ENCODE measurements at regions not wholly inside any gene's neighbourhood (a gene's known extent, or its start where the extent isn't known, plus 50 kb on each side); places are given as distances from the start of the nearest gene placed in this dataset.

DNA sequence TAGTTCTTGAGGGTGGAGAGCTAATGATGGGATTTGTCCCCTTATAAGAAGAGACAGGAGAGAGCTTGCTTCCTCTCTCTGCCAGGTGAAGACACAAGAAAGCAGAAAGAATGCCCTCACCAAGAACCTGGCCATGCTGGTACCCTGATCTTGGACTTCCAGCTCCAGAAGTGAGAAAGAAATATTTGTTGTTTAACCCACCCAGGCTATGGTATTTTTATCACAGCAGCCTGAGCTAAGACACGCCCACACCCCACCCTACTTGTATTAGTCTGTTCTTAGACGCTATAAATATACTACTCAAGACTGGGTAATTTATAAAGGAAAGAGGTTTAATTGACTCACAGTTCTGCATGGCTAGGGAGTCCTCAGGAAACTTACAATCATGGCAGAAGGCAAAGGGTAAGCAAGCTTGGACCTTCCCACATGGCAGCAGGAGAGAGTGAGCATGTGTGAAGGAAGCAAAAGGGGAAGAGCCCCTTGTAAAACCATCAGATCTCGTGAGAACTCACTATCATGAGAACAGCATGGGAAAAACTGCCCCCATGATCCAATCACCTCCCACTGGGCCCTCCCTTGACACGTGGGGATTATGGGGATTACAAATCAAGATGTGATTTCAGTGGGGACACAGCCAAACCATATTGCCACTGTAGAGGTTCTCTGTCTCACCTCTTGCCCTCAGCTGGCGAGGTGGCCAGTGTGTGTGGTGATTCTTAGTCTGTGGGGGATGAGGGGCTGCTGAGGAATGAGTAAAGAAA lies 57.4 kb upstream of the RCBTB2 start:
- Histone ChIP-seq H3K79me2 (replicated peaks; ENCODE audit: insufficient read depth) (no peaks in the 10 kb centered on the region), H2AFZ (no peak overlapping the region), H3K9me2 (ENCODE audit: insufficient read depth) (no peaks in the 10 kb centered on the region), H3K4me3 (no peak overlapping the region), H3F3A (replicated peaks; ENCODE audit: low read depth) (no peaks in the 10 kb centered on the region), H4K20me1 (replicated peaks; ENCODE audit: insufficient read depth) (no peaks in the 10 kb centered on the region), H3K36me3 (ENCODE audit: insufficient read depth) (no peaks in the 10 kb centered on the region), H3K27me3 (ENCODE audit: insufficient read depth) (no peaks in the 10 kb centered on the region), H3K4me2 (no peak overlapping the region), H3K27ac (ENCODE audit: low read depth) (no peak overlapping the region), H3K4me1 (ENCODE audit: insufficient read depth) (peaks cover 49% of the 10 kb centered on the region)
- Mint-ChIP-seq H3K4me3 (no peak overlapping the region), H3K36me3 (ENCODE audit: low read depth) (peaks cover 26% of the 10 kb centered on the region), H3K27me3 (ENCODE audit: insufficient read depth, low read depth, poor library complexity) (peaks cover 15% of the 10 kb centered on the region), H3K4me1 (peaks cover 52% of the 10 kb centered on the region), H3K27ac (no peak overlapping the region), H3K9me3 (peaks cover 16% of the 10 kb centered on the region; the same call in 2 of the 3 replicates)
- TF ChIP-seq, protein P1, sequence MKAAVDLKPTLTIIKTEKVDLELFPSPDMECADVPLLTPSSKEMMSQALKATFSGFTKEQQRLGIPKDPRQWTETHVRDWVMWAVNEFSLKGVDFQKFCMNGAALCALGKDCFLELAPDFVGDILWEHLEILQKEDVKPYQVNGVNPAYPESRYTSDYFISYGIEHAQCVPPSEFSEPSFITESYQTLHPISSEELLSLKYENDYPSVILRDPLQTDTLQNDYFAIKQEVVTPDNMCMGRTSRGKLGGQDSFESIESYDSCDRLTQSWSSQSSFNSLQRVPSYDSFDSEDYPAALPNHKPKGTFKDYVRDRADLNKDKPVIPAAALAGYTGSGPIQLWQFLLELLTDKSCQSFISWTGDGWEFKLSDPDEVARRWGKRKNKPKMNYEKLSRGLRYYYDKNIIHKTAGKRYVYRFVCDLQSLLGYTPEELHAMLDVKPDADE (IDR thresholded peaks at IDR 0.05), result no peak
- TF ChIP-seq, protein P2, sequence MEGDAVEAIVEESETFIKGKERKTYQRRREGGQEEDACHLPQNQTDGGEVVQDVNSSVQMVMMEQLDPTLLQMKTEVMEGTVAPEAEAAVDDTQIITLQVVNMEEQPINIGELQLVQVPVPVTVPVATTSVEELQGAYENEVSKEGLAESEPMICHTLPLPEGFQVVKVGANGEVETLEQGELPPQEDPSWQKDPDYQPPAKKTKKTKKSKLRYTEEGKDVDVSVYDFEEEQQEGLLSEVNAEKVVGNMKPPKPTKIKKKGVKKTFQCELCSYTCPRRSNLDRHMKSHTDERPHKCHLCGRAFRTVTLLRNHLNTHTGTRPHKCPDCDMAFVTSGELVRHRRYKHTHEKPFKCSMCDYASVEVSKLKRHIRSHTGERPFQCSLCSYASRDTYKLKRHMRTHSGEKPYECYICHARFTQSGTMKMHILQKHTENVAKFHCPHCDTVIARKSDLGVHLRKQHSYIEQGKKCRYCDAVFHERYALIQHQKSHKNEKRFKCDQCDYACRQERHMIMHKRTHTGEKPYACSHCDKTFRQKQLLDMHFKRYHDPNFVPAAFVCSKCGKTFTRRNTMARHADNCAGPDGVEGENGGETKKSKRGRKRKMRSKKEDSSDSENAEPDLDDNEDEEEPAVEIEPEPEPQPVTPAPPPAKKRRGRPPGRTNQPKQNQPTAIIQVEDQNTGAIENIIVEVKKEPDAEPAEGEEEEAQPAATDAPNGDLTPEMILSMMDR (conservative IDR thresholded peaks at IDR 0.05; ENCODE audit: low read depth in 2 of 2), result no peak
- TF ChIP-seq EZH2phosphoT487 (IDR thresholded peaks at IDR 0.05; ENCODE audit: unreplicated experiment), result no peak
- no peak for TF ChIP-seq CREB1 (CRISPR knock-in tag; IDR thresholded peaks at IDR 0.05; ENCODE audit: low read depth)
- TF ChIP-seq, protein P3, sequence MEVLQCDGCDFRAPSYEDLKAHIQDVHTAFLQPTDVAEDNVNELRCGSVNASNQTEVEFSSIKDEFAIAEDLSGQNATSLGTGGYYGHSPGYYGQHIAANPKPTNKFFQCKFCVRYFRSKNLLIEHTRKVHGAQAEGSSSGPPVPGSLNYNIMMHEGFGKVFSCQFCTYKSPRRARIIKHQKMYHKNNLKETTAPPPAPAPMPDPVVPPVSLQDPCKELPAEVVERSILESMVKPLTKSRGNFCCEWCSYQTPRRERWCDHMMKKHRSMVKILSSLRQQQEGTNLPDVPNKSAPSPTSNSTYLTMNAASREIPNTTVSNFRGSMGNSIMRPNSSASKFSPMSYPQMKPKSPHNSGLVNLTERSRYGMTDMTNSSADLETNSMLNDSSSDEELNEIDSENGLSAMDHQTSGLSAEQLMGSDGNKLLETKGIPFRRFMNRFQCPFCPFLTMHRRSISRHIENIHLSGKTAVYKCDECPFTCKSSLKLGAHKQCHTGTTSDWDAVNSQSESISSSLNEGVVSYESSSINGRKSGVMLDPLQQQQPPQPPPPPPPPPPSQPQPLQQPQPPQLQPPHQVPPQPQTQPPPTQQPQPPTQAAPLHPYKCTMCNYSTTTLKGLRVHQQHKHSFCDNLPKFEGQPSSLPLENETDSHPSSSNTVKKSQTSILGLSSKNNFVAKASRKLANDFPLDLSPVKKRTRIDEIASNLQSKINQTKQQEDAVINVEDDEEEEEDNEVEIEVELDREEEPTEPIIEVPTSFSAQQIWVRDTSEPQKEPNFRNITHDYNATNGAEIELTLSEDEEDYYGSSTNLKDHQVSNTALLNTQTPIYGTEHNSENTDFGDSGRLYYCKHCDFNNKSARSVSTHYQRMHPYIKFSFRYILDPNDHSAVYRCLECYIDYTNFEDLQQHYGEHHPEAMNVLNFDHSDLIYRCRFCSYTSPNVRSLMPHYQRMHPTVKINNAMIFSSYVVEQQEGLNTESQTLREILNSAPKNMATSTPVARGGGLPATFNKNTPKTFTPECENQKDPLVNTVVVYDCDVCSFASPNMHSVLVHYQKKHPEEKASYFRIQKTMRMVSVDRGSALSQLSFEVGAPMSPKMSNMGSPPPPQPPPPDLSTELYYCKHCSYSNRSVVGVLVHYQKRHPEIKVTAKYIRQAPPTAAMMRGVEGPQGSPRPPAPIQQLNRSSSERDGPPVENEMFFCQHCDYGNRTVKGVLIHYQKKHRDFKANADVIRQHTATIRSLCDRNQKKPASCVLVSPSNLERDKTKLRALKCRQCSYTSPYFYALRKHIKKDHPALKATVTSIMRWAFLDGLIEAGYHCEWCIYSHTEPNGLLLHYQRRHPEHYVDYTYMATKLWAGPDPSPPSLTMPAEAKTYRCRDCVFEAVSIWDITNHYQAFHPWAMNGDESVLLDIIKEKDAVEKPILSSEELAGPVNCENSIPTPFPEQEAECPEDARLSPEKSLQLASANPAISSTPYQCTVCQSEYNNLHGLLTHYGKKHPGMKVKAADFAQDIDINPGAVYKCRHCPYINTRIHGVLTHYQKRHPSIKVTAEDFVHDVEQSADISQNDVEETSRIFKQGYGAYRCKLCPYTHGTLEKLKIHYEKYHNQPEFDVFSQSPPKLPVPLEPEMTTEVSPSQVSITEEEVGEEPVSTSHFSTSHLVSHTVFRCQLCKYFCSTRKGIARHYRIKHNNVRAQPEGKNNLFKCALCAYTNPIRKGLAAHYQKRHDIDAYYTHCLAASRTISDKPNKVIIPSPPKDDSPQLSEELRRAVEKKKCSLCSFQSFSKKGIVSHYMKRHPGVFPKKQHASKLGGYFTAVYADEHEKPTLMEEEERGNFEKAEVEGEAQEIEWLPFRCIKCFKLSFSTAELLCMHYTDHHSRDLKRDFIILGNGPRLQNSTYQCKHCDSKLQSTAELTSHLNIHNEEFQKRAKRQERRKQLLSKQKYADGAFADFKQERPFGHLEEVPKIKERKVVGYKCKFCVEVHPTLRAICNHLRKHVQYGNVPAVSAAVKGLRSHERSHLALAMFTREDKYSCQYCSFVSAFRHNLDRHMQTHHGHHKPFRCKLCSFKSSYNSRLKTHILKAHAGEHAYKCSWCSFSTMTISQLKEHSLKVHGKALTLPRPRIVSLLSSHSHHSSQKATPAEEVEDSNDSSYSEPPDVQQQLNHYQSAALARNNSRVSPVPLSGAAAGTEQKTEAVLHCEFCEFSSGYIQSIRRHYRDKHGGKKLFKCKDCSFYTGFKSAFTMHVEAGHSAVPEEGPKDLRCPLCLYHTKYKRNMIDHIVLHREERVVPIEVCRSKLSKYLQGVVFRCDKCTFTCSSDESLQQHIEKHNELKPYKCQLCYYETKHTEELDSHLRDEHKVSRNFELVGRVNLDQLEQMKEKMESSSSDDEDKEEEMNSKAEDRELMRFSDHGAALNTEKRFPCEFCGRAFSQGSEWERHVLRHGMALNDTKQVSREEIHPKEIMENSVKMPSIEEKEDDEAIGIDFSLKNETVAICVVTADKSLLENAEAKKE (CRISPR knock-in tag; IDR thresholded peaks at IDR 0.05), result no peak
- no peak for TF ChIP-seq NANOG (IDR thresholded peaks at IDR 0.05; ENCODE audit: borderline replicate concordance)
- TF ChIP-seq, protein P4, sequence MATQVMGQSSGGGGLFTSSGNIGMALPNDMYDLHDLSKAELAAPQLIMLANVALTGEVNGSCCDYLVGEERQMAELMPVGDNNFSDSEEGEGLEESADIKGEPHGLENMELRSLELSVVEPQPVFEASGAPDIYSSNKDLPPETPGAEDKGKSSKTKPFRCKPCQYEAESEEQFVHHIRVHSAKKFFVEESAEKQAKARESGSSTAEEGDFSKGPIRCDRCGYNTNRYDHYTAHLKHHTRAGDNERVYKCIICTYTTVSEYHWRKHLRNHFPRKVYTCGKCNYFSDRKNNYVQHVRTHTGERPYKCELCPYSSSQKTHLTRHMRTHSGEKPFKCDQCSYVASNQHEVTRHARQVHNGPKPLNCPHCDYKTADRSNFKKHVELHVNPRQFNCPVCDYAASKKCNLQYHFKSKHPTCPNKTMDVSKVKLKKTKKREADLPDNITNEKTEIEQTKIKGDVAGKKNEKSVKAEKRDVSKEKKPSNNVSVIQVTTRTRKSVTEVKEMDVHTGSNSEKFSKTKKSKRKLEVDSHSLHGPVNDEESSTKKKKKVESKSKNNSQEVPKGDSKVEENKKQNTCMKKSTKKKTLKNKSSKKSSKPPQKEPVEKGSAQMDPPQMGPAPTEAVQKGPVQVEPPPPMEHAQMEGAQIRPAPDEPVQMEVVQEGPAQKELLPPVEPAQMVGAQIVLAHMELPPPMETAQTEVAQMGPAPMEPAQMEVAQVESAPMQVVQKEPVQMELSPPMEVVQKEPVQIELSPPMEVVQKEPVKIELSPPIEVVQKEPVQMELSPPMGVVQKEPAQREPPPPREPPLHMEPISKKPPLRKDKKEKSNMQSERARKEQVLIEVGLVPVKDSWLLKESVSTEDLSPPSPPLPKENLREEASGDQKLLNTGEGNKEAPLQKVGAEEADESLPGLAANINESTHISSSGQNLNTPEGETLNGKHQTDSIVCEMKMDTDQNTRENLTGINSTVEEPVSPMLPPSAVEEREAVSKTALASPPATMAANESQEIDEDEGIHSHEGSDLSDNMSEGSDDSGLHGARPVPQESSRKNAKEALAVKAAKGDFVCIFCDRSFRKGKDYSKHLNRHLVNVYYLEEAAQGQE (IDR thresholded peaks at IDR 0.05; ENCODE audit: unreplicated experiment), result no peak
- no peak for TF ChIP-seq STAT1 (IDR thresholded peaks at IDR 0.05; ENCODE audit: unreplicated experiment)
- no peak for TF ChIP-seq EZH2 (IDR thresholded peaks at IDR 0.05; ENCODE audit: low read depth, unreplicated experiment)
- DNase-seq (ENCODE audit: low spot score) (no peak), ATAC-seq (no peak)

All from GM23338 (cell line).